DOHH2 (cell line): ENCODE measurements at regions not wholly inside any gene's neighbourhood (a gene's known extent, or its start where the extent isn't known, plus 50 kb on each side); places are given as distances from the start of the nearest gene placed in this dataset.

Source experiments
- H3F3A ChIP-seq: fragments of 200-600 bp; sonication (generic), shearing (Covaris generic); 2 replicates; pipeline ENCODE4 v1.6.0; 2016; ENCODE audit warnings: antibody characterized with exemption, mild to moderate bottlenecking; ENCODE audit not compliant: control insufficient read depth, insufficient read depth
- H3K27ac ChIP-seq: fragments of 200-600 bp; sonication (generic); 2 replicates; pipeline ENCODE4 v1.5.1; 2014; ENCODE audit warnings: low read depth, mild to moderate bottlenecking, low read length, moderate library complexity
- H3K27me3 ChIP-seq: fragments of 200-600 bp; sonication (generic); 2 replicates; pipeline ENCODE4 v1.6.1; 2014; ENCODE audit warnings: mild to moderate bottlenecking, low read length, mixed read lengths; ENCODE audit not compliant: control insufficient read depth
- H3K36me3 ChIP-seq: fragments of 200-600 bp; sonication (generic); 2 replicates; pipeline ENCODE4 v1.6.1; 2014; ENCODE audit warnings: mild to moderate bottlenecking, low read length, moderate library complexity, mixed read lengths; ENCODE audit not compliant: control insufficient read depth
- H3K4me1 ChIP-seq: fragments of 200-600 bp; sonication (generic); 2 replicates; pipeline ENCODE4 v1.6.1; 2014; ENCODE audit warnings: mild to moderate bottlenecking, low read length, mixed read lengths; ENCODE audit not compliant: control insufficient read depth
- H3K4me2 ChIP-seq: fragments of 200-600 bp; sonication (generic); 2 replicates; pipeline ENCODE4 v1.6.0; 2014; ENCODE audit warnings: mild to moderate bottlenecking, low read length, moderate library complexity
- H3K4me3 ChIP-seq: fragments of 200-600 bp; sonication (generic); 2 replicates; pipeline ENCODE4 v1.5.1; 2014; ENCODE audit warnings: mild to moderate bottlenecking, low read length, mixed read lengths
- H3K79me2 ChIP-seq: fragments of 200-600 bp; sonication (generic); 2 replicates; pipeline ENCODE4 v1.6.1; 2014; ENCODE audit warnings: mild to moderate bottlenecking, low read length, mixed read lengths; ENCODE audit not compliant: control insufficient read depth
- H3K9me2 ChIP-seq: fragments of 200-600 bp; sonication (generic); replicated peaks from 2 replicates; pipeline ENCODE4 v1.6.1; 2014; ENCODE audit warnings: mild to moderate bottlenecking, low read length, mixed read lengths; ENCODE audit not compliant: control insufficient read depth
- H3K9me3 ChIP-seq: fragments of 200-600 bp; sonication (generic); 2 replicates; pipeline ENCODE4 v1.6.1; 2014; ENCODE audit warnings: antibody characterized with exemption, low read length, mixed read lengths; ENCODE audit not compliant: control insufficient read depth, insufficient read depth
- H4K20me1 ChIP-seq: fragments of 200-600 bp; sonication (generic); 2 replicates; pipeline ENCODE4 v1.6.0; 2014; ENCODE audit warnings: low read depth, mild to moderate bottlenecking, antibody characterized with exemption, low read length, moderate library complexity; ENCODE audit not compliant: control insufficient read depth, insufficient read depth
- CTCF ChIP-seq: fragments of 200-600 bp; sonication (generic); IDR thresholded peaks from one replicate; pipeline ENCODE4 v1.5.1; 2014; ENCODE audit warnings: antibody characterized with exemption, mild to moderate bottlenecking, low read depth, low read length; ENCODE audit not compliant: poor library complexity, severe bottlenecking
- EZH2phosphoT487 ChIP-seq: fragments of 200-600 bp; sonication (generic); IDR thresholded peaks from 2 replicates; pipeline ENCODE4 v1.6.1; 2017; ENCODE audit warnings: borderline replicate concordance, mild to moderate bottlenecking, antibody characterized with exemption, low read length, moderate library complexity, mixed read lengths

GRCh38 chr1:201686714-201687455 lies 142.1 kb upstream of the IPO9 start:
- Histone ChIP-seq H3K9me2 (no peaks in the 10 kb centered on the region), H3K79me2 (no peaks in the 10 kb centered on the region), H3K27me3 (no peaks in the 10 kb centered on the region), H3K4me3 (no peak overlapping the region), H3K27ac (no peak overlapping the region), H4K20me1 (no peaks in the 10 kb centered on the region), H3F3A (no peaks in the 10 kb centered on the region), H3K36me3 (no peaks in the 10 kb centered on the region), H3K4me1 (no peaks in the 10 kb centered on the region), H3K4me2 (no peak overlapping the region), H3K9me3 (no peaks in the 10 kb centered on the region; the same call in 1 of the 2 replicates)
- no peak for TF ChIP-seq EZH2phosphoT487
- TF ChIP-seq CTCF = no peak

- H3K4me1 ChIP-seq = no peaks in the 10 kb centered on the region
- H3K4me2 ChIP-seq = no peak overlapping the region
These were observed 140.4 kb upstream of the IPO9 start for GRCh38 chr1:201688514-201688913.

GRCh38 chr1:201689647-201690046 lies 139.3 kb upstream of the IPO9 start:
- Histone ChIP-seq H4K20me1 (no peaks in the 10 kb centered on the region), H3K27ac (no peak overlapping the region), H3K4me1 (no peaks in the 10 kb centered on the region)

More at GRCh38 chr1:201688514-201688913, 140.4 kb upstream of the IPO9 start:
- Histone ChIP-seq H3K27ac (no peak overlapping the region), H3K27me3 (no peaks in the 10 kb centered on the region), H3F3A (no peaks in the 10 kb centered on the region), H3K36me3 (no peaks in the 10 kb centered on the region), H4K20me1 (no peaks in the 10 kb centered on the region), H3K9me2 (no peaks in the 10 kb centered on the region), H3K79me2 (no peaks in the 10 kb centered on the region), H3K9me3 (no peaks in the 10 kb centered on the region; the same call in 1 of the 2 replicates), H3K4me3 (no peak overlapping the region)
- no peak for TF ChIP-seq CTCF
- TF ChIP-seq EZH2phosphoT487 = no peak

More at GRCh38 chr1:201689647-201690046, 139.3 kb upstream of the IPO9 start:
- Histone ChIP-seq H3F3A (no peaks in the 10 kb centered on the region), H3K4me3 (no peak overlapping the region), H3K79me2 (no peaks in the 10 kb centered on the region), H3K9me3 (no peaks in the 10 kb centered on the region; the same call in 1 of the 2 replicates), H3K4me2 (no peak overlapping the region), H3K9me2 (no peaks in the 10 kb centered on the region), H3K36me3 (no peaks in the 10 kb centered on the region), H3K27me3 (no peaks in the 10 kb centered on the region)
- TF ChIP-seq EZH2phosphoT487 (no peak), CTCF (no peak)
